SK-N-SH (cell line): ENCODE measurements at regions not wholly inside any gene's neighbourhood (a gene's known extent, or its start where the extent isn't known, plus 50 kb on each side); places are given as distances from the start of the nearest gene placed in this dataset.

Experiments used
- CTCF ChIA-PET: fragments of 300-600, 350-600 bp; formaldehyde crosslinking; extraction: SDS; loops from one replicate; lab custom pipeline; 2021; lab: Yijun Ruan, JAX
- POLR2A ChIA-PET: fragments of 350-600 bp; sonication (Branson Sonifier 250); formaldehyde crosslinking; extraction: SDS; loops from one replicate; lab custom pipeline; 2020; ENCODE audit warnings: antibody characterized with exemption, inconsistent platforms; lab: Yijun Ruan, JAX
- DNase-seq: peaks from one replicate; pipeline ENCODE4 v3.0.0; 2012
- H2AFZ ChIP-seq: fragments of 200-600 bp; sonication (generic); 2 replicates; pipeline ENCODE4 v1.8.1; 2016; ENCODE audit warnings: antibody characterized with exemption, mild to moderate bottlenecking, low read depth
- H3F3A ChIP-seq: fragments of 200-600 bp; sonication (generic); replicated peaks from 2 replicates; pipeline ENCODE3; 2016; ENCODE audit warnings: antibody characterized with exemption, mild to moderate bottlenecking; ENCODE audit not compliant: insufficient read depth
- H3K27ac ChIP-seq, 2 experiments: fragments of 200-500 bp in 1 of 2; fragments of 200-600 bp in 1 of 2; sonication (Bioruptor generic) in 1 of 2; sonication (generic), shearing (Covaris generic) in 1 of 2; 2 replicates each; pipeline versions ENCODE4 v1.5.1 to v1.6.1; 2014 to 2016; ENCODE audit warnings: low read depth in 2 of 2, inconsistent platforms in 1 of 2, low read length in 1 of 2, mild to moderate bottlenecking in 1 of 2, mixed read lengths in 1 of 2
- H3K27me3 ChIP-seq: fragments of 200-600 bp; sonication (generic), shearing (Covaris generic); 2 replicates; pipeline ENCODE4 v1.6.1; 2016; ENCODE audit warnings: mixed run types; ENCODE audit not compliant: insufficient read depth
- H3K36me3 ChIP-seq, 2 experiments: fragments of 200-500 bp in 1 of 2; fragments of 200-600 bp in 1 of 2; sonication (Bioruptor generic) in 1 of 2; sonication (generic) in 1 of 2; replicated peaks in 1 of 2; 2 replicates each; pipeline versions ENCODE3 to v1.5.1; 2014 to 2016; ENCODE audit warnings: low read length in 1 of 2, mild to moderate bottlenecking in 1 of 2; ENCODE audit not compliant: insufficient read depth in 2 of 2, control insufficient read depth in 1 of 2
- H3K4me1 ChIP-seq, 2 experiments: fragments of 200-500 bp in 1 of 2; fragments of 200-600 bp in 1 of 2; sonication (Bioruptor generic) in 1 of 2; sonication (generic), shearing (Covaris generic) in 1 of 2; 2 replicates each; pipeline versions ENCODE4 v1.5.1 to v1.6.1; 2014 to 2016; ENCODE audit warnings: low read depth in 1 of 2, low read length in 1 of 2, mixed run types in 1 of 2; ENCODE audit not compliant: insufficient read depth in 2 of 2, control insufficient read depth in 1 of 2
- H3K4me2 ChIP-seq: fragments of 200-600 bp; sonication (generic), shearing (Covaris generic); 2 replicates; pipeline ENCODE4 v1.6.1; 2017; ENCODE audit warnings: mixed run types
- H3K4me3 ChIP-seq, 2 experiments: fragments of 200-500 bp in 1 of 2; fragments of 200-600 bp in 1 of 2; sonication (Bioruptor generic) in 1 of 2; sonication (generic), shearing (Covaris generic) in 1 of 2; 2 replicates each; pipeline versions ENCODE4 v1.5.1 to v1.8.1; 2014 to 2016; ENCODE audit warnings: low read depth in 2 of 2, inconsistent platforms in 1 of 2, low read length in 1 of 2, mild to moderate bottlenecking in 1 of 2, mixed read lengths in 1 of 2, moderate library complexity in 1 of 2
- H3K79me2 ChIP-seq: fragments of 200-600 bp; sonication (generic); 2 replicates; pipeline ENCODE4 v1.8.1; 2017; ENCODE audit warnings: mild to moderate bottlenecking; ENCODE audit not compliant: insufficient read depth
- H3K9ac ChIP-seq: fragments of 200-600 bp; sonication (generic); 2 replicates; pipeline ENCODE4 v1.6.1; 2017; ENCODE audit warnings: mixed run types
- H3K9me2 ChIP-seq: fragments of 200-600 bp; sonication (generic); 2 replicates; pipeline ENCODE4 v1.6.1; 2017; ENCODE audit warnings: mixed run types
- H3K9me3 ChIP-seq: fragments of 200-600 bp; sonication (generic); 2 replicates; pipeline ENCODE4 v1.6.1; 2017; ENCODE audit warnings: mixed run types, mild to moderate bottlenecking, moderate library complexity
- H4K20me1 ChIP-seq: fragments of 200-600 bp; sonication (generic); 2 replicates; pipeline ENCODE4 v1.6.1; 2017; ENCODE audit warnings: mild to moderate bottlenecking, mixed run types; ENCODE audit not compliant: insufficient read depth
- EP300 ChIP-seq, 2 experiments: IDR thresholded peaks; 2 replicates each; pipeline versions ENCODE4 v1.4.0 to v1.6.1; 2012; ENCODE audit warnings: borderline replicate concordance in 1 of 2, low read depth in 1 of 2, low read length in 1 of 2
- FOXJ3 ChIP-seq: sonication (generic); formaldehyde crosslinking; IDR thresholded peaks from 2 replicates; pipeline ENCODE4 v1.5.1; 2020; ENCODE audit warnings: mild to moderate bottlenecking, missing genetic modification reagents
- JUND ChIP-seq: IDR thresholded peaks from 2 replicates; pipeline ENCODE4 v1.4.0; 2012
- MAX ChIP-seq: IDR thresholded peaks from 2 replicates; pipeline ENCODE4 v1.4.0; 2012; ENCODE audit warnings: low read depth
- MEF2A ChIP-seq: IDR thresholded peaks from 2 replicates; pipeline ENCODE4 v1.4.0; 2012; ENCODE audit warnings: low read depth, borderline replicate concordance
- MXI1 ChIP-seq: IDR thresholded peaks from 2 replicates; pipeline ENCODE4 v1.6.1; 2012; ENCODE audit warnings: mild to moderate bottlenecking, low read depth, low read length, improper control_type of control experiment
- NFIC ChIP-seq: IDR thresholded peaks from 2 replicates; pipeline ENCODE4 v1.4.0; 2012; ENCODE audit warnings: borderline replicate concordance
- PBX3 ChIP-seq: IDR thresholded peaks from 2 replicates; pipeline ENCODE4; 2012
- POLR2AphosphoS5 ChIP-seq: IDR thresholded peaks from 2 replicates; pipeline ENCODE4 v1.6.1; 2012; ENCODE audit warnings: low read depth, low read length
- REST ChIP-seq: IDR thresholded peaks from 2 replicates; pipeline ENCODE4 v1.6.1; 2012; ENCODE audit warnings: mild to moderate bottlenecking, low read depth, low read length, moderate library complexity
- TAF1 ChIP-seq: IDR thresholded peaks from 2 replicates; pipeline ENCODE4 v1.6.1; 2012; ENCODE audit warnings: low read depth, mild to moderate bottlenecking, low read length, moderate library complexity, borderline replicate concordance
- USF1 ChIP-seq: IDR thresholded peaks from 2 replicates; pipeline ENCODE4 v1.4.0; 2012; ENCODE audit warnings: low read depth, borderline replicate concordance
- WGBS: methylation state at CpG from one replicate; pipeline ENCODE4 v1.1.6; 2017; ENCODE audit warnings: low lambda C conversion rate; 5-methylcytosine and 5-hydroxymethylcytosine counted together

- H3K4me3 ChIP-seq: no peak overlapping the region
- H3K79me2 ChIP-seq: no peaks in the 10 kb centered on the region
- no peaks in the 10 kb centered on the region for H3K27me3 ChIP-seq
- no peak overlapping the region for H2AFZ ChIP-seq
- H3K9me2 ChIP-seq: no peaks in the 10 kb centered on the region
- H4K20me1 ChIP-seq: no peaks in the 10 kb centered on the region
- under 1% methylated on average over 5 of the region's 5 CpGs for WGBS
- no peaks in the 10 kb centered on the region for H3K4me1 ChIP-seq
- no peak for DNase-seq
- H3K9ac ChIP-seq: no peak overlapping the region
- no peaks in the 10 kb centered on the region for H3K36me3 ChIP-seq
- no peaks in the 10 kb centered on the region for H3F3A ChIP-seq
- ChIA-PET CTCF (no interaction called here), POLR2A (no interaction called here)
- H3K9me3 ChIP-seq: no peaks in the 10 kb centered on the region
- no peak overlapping the region for H3K4me2 ChIP-seq
- H3K27ac ChIP-seq: no peak overlapping the region
- no peak for TF ChIP-seq FOXJ3 (CRISPR knock-in tag)
- TF ChIP-seq JUND: no peak
- TF ChIP-seq MXI1: no peak
- TF ChIP-seq MEF2A: no peak
- TF ChIP-seq PBX3: no peak
- TF ChIP-seq TAF1: no peak
- TF ChIP-seq MAX: no peak
- no peak for TF ChIP-seq REST
- TF ChIP-seq POLR2AphosphoS5: no peak
- TF ChIP-seq EP300 (IDR thresholded peaks at IDR 0.05; ENCODE audit: borderline replicate concordance in 1 of 2, low read depth in 1 of 2, low read length in 1 of 2): no peak
- TF ChIP-seq USF1: no peak
- TF ChIP-seq NFIC: no peak
These were observed 381.1 kb downstream of the IPO8 start for GRCh38 chr12:30314506-30315100.
